HL-60 (cell line): ENCODE measurements at regions not wholly inside any gene's neighbourhood (a gene's known extent, or its start where the extent isn't known, plus 50 kb on each side); places are given as distances from the start of the nearest gene placed in this dataset.

Source experiments
- CTCF ChIP-seq: IDR thresholded peaks from one replicate; pipeline ENCODE4 v1.5.1; 2011; ENCODE audit warnings: low read length, control low read depth, inconsistent platforms; ENCODE audit not compliant: insufficient read depth
- POLR2AphosphoS5 ChIP-seq: IDR thresholded peaks from 2 replicates; pipeline ENCODE4 v1.6.1; 2012; ENCODE audit warnings: low read depth
- TF ChIP-seq, protein P1 (sequence below): IDR thresholded peaks from 2 replicates; pipeline ENCODE4 v1.6.1; 2012; ENCODE audit warnings: low read depth; ENCODE audit not compliant: insufficient replicate concordance

GRCh38 chr5:155147222-155147621 lies 133.7 kb downstream of the KIF4B start:
- TF ChIP-seq CTCF (no peak), POLR2AphosphoS5 (no peak)
- TF ChIP-seq, protein P1, sequence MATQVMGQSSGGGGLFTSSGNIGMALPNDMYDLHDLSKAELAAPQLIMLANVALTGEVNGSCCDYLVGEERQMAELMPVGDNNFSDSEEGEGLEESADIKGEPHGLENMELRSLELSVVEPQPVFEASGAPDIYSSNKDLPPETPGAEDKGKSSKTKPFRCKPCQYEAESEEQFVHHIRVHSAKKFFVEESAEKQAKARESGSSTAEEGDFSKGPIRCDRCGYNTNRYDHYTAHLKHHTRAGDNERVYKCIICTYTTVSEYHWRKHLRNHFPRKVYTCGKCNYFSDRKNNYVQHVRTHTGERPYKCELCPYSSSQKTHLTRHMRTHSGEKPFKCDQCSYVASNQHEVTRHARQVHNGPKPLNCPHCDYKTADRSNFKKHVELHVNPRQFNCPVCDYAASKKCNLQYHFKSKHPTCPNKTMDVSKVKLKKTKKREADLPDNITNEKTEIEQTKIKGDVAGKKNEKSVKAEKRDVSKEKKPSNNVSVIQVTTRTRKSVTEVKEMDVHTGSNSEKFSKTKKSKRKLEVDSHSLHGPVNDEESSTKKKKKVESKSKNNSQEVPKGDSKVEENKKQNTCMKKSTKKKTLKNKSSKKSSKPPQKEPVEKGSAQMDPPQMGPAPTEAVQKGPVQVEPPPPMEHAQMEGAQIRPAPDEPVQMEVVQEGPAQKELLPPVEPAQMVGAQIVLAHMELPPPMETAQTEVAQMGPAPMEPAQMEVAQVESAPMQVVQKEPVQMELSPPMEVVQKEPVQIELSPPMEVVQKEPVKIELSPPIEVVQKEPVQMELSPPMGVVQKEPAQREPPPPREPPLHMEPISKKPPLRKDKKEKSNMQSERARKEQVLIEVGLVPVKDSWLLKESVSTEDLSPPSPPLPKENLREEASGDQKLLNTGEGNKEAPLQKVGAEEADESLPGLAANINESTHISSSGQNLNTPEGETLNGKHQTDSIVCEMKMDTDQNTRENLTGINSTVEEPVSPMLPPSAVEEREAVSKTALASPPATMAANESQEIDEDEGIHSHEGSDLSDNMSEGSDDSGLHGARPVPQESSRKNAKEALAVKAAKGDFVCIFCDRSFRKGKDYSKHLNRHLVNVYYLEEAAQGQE = no peak
